CD4-positive, alpha-beta T cell treated with Interleukin-2 at 100 ng/mL for 4 hours (primary cell): ENCODE measurements at regions not wholly inside any gene's neighbourhood (a gene's known extent, or its start where the extent isn't known, plus 50 kb on each side); places are given as distances from the start of the nearest gene placed in this dataset.

Experiments used
- DNase-seq: peaks from one replicate; pipeline ENCODE4 v3.0.0-alpha.2; 2020; ENCODE audit warnings: low spot score

GRCh38 chr5:18967637-18968036, 1020.4 kb downstream of the CDH18 start:
- no peak for DNase-seq

GRCh38 chr5:18968966-18969365, 1019.0 kb downstream of the CDH18 start:
- DNase-seq: no peak

GRCh38 chr5:18970000-18970399, 1018.0 kb downstream of the CDH18 start:
- DNase-seq: no peak

GRCh38 chr5:18972177-18972576, 1015.8 kb downstream of the CDH18 start:
- DNase-seq: no peak

- DNase-seq: no peak
These were observed 1012.4 kb downstream of the CDH18 start for GRCh38 chr5:18975624-18976023.

GRCh38 chr5:18977880-18978279, 1010.1 kb downstream of the CDH18 start:
- no peak for DNase-seq

GRCh38 chr5:18984559-18985080, 1003.4 kb downstream of the CDH18 start:
- no peak for DNase-seq

- DNase-seq: no peak
These were observed 1002.7 kb downstream of the CDH18 start for GRCh38 chr5:18985171-18985758.

- DNase-seq: no peak
These were observed 1000.9 kb downstream of the CDH18 start for GRCh38 chr5:18987101-18987500.

GRCh38 chr5:18990852-18991251, 997.1 kb downstream of the CDH18 start:
- no peak for DNase-seq

GRCh38 chr5:18992264-18992663, 995.7 kb downstream of the CDH18 start:
- no peak for DNase-seq

GRCh38 chr5:18999478-18999877, 988.5 kb downstream of the CDH18 start:
- DNase-seq: no peak

- DNase-seq: no peak
These were observed 986.9 kb downstream of the CDH18 start for GRCh38 chr5:19001054-19001453.

- DNase-seq: no peak
These were observed 986.5 kb downstream of the CDH18 start for GRCh38 chr5:19001539-19001938.

GRCh38 chr5:19002111-19002510, 985.9 kb downstream of the CDH18 start:
- no peak for DNase-seq

- DNase-seq: no peak
These were observed 969.2 kb downstream of the CDH18 start for GRCh38 chr5:19018822-19019221.

- no peak for DNase-seq
These were observed 956.5 kb downstream of the CDH18 start for GRCh38 chr5:19031491-19031890.

- DNase-seq: no peak
These were observed 952.2 kb downstream of the CDH18 start for GRCh38 chr5:19035816-19036215.

GRCh38 chr5:19042106-19042505, 945.9 kb downstream of the CDH18 start:
- no peak for DNase-seq

GRCh38 chr5:19044311-19044710, 943.7 kb downstream of the CDH18 start:
- DNase-seq: no peak

- no peak for DNase-seq
These were observed 942.9 kb downstream of the CDH18 start for GRCh38 chr5:19044931-19045695.

- no peak for DNase-seq
These were observed 940.7 kb downstream of the CDH18 start for GRCh38 chr5:19047277-19047676.

GRCh38 chr5:19048726-19049125, 939.3 kb downstream of the CDH18 start:
- no peak for DNase-seq

GRCh38 chr5:19058216-19058615, 929.8 kb downstream of the CDH18 start:
- DNase-seq: no peak
